ENCODE measurements at regions not wholly inside any gene's neighbourhood (a gene's known extent, or its start where the extent isn't known, plus 50 kb on each side); places are given as distances from the start of the nearest gene placed in this dataset.

DNA sequence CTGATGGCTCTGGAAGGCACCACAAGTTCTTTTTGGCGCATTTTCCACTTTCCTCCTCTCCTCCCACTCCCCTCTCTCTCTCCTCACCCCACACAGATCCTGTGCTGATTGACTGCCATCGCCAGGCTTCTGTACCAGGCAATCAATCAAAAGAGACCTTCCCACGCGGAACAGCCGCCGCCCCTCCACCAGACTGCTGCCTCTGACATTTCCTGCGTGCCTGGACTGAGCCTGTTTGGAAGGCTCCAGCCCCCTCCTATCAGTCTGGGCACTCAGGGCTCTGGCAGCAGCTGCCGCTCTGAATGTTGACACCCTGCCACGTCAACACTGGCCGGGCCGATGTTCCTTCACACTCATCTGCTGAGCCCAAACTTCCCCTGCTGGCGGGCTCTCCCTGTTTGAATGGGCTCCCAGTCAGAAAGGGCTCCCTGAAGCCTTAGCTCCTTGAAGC is 467.7 kb downstream of the EPHA4 start (continued):
- TF ChIP-seq DDIT3 (CRISPR knock-in tag; IDR thresholded peaks at IDR 0.05) (no peak), ZBTB25 (CRISPR knock-in tag; IDR thresholded peaks at IDR 0.05) (no peak), ZNF143 (CRISPR knock-in tag; IDR thresholded peaks at IDR 0.05) (no peak), CEBPG (CRISPR knock-in tag; IDR thresholded peaks at IDR 0.05) (no peak), MED1 (CRISPR knock-in tag; IDR thresholded peaks at IDR 0.05) (no peak), ONECUT2 (CRISPR knock-in tag; IDR thresholded peaks at IDR 0.05) (no peak), ETV6 (CRISPR knock-in tag; conservative IDR thresholded peaks at IDR 0.05) (no peak), POGZ (CRISPR knock-in tag; IDR thresholded peaks at IDR 0.05) (no peak), USF2 (IDR thresholded peaks at IDR 0.05; ENCODE audit: low read depth, low read length) (no peak), USF2 (CRISPR knock-in tag; IDR thresholded peaks at IDR 0.05; ENCODE audit: borderline replicate concordance) (no peak)
- TF ChIP-seq, protein P1, sequence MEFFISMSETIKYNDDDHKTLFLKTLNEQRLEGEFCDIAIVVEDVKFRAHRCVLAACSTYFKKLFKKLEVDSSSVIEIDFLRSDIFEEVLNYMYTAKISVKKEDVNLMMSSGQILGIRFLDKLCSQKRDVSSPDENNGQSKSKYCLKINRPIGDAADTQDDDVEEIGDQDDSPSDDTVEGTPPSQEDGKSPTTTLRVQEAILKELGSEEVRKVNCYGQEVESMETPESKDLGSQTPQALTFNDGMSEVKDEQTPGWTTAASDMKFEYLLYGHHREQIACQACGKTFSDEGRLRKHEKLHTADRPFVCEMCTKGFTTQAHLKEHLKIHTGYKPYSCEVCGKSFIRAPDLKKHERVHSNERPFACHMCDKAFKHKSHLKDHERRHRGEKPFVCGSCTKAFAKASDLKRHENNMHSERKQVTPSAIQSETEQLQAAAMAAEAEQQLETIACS (CRISPR knock-in tag; IDR thresholded peaks at IDR 0.05): no peak
- TF ChIP-seq, protein P2, sequence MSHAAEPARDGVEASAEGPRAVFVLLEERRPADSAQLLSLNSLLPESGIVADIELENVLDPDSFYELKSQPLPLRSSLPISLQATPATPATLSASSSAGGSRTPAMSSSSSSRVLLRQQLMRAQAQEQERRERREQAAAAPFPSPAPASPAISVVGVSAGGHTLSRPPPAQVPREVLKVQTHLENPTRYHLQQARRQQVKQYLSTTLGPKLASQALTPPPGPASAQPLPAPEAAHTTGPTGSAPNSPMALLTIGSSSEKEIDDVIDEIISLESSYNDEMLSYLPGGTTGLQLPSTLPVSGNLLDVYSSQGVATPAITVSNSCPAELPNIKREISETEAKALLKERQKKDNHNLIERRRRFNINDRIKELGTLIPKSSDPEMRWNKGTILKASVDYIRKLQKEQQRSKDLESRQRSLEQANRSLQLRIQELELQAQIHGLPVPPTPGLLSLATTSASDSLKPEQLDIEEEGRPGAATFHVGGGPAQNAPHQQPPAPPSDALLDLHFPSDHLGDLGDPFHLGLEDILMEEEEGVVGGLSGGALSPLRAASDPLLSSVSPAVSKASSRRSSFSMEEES (CRISPR knock-in tag; IDR thresholded peaks at IDR 0.05): no peak
